Prostate gland (tissue), 2 donors: ENCODE measurements at regions not wholly inside any gene's neighbourhood (a gene's known extent, or its start where the extent isn't known, plus 50 kb on each side); places are given as distances from the start of the nearest gene placed in this dataset.

Experiments
- CTCF ChIP-seq, 4 experiments: fragments of 200-600 bp in 2 of 4; fragments of 450-650 bp in 2 of 4; sonication (generic) in 2 of 4; IDR thresholded peaks; 1 replicate in 3 of 4; 2 replicates in 1 of 4; pipeline ENCODE4 v1.5.1; 2016 to 2019; ENCODE audit warnings: antibody characterized with exemption in 4 of 4, mild to moderate bottlenecking in 2 of 4, moderate library complexity in 2 of 4
- POLR2A ChIP-seq: fragments of 450-650 bp; IDR thresholded peaks from one replicate; pipeline ENCODE4 v1.6.1; 2016; ENCODE audit warnings: antibody characterized with exemption, mild to moderate bottlenecking
- POLR2AphosphoS5 ChIP-seq: sonication (generic); formaldehyde crosslinking; IDR thresholded peaks from one replicate; pipeline ENCODE4 v1.6.1; 2017; ENCODE audit warnings: antibody characterized with exemption

GRCh38 chr1:82646888-82647287 lies 846.2 kb downstream of the ADGRL2 start:
- TF ChIP-seq CTCF (IDR thresholded peaks at IDR 0.05) (no peak), POLR2A (no peak), POLR2AphosphoS5 (no peak)
